Fibroblast of mammary gland (primary cell): ENCODE measurements at regions not wholly inside any gene's neighbourhood (a gene's known extent, or its start where the extent isn't known, plus 50 kb on each side); places are given as distances from the start of the nearest gene placed in this dataset.
A peak's percentile ranks its signal among the peaks of the same experiment; 100 is the strongest.

Experiments
- DNase-seq: peaks from one replicate; pipeline ENCODE4 v3.0.0-alpha.2; 2010; ENCODE audit warnings: low read depth
- H3K4me3 ChIP-seq: 2 replicates; pipeline ENCODE4 v1.5.1; 2011; ENCODE audit warnings: low read depth, mild to moderate bottlenecking, low read length, moderate library complexity; ENCODE audit not compliant: control insufficient read depth
- TF ChIP-seq, protein P1 (sequence below): conservative IDR thresholded peaks from 2 replicates; pipeline ENCODE4 v1.5.1; 2011; ENCODE audit warnings: low read depth, low read length, inconsistent platforms; ENCODE audit not compliant: control insufficient read depth, insufficient read depth

DNA sequence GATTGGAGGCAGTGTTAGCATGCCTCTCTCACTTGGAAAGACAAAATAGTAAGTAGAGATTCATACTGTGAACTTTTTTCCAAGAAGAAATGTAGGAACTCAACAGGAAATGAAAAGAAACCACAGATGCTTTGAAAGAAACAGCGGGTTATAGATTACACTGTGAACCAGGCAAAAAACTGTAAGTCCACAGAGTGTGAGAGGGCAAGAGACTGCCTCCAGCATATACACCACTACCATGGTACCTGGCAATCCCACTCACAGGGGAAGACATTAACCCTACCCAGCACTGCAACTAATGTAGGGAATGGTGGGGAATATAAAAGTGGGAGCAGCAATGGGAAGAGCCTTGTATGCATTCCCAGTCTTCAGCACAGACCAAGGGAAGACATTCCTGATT is 150.6 kb upstream of the GALNT5 start:
- TF ChIP-seq, protein P1, sequence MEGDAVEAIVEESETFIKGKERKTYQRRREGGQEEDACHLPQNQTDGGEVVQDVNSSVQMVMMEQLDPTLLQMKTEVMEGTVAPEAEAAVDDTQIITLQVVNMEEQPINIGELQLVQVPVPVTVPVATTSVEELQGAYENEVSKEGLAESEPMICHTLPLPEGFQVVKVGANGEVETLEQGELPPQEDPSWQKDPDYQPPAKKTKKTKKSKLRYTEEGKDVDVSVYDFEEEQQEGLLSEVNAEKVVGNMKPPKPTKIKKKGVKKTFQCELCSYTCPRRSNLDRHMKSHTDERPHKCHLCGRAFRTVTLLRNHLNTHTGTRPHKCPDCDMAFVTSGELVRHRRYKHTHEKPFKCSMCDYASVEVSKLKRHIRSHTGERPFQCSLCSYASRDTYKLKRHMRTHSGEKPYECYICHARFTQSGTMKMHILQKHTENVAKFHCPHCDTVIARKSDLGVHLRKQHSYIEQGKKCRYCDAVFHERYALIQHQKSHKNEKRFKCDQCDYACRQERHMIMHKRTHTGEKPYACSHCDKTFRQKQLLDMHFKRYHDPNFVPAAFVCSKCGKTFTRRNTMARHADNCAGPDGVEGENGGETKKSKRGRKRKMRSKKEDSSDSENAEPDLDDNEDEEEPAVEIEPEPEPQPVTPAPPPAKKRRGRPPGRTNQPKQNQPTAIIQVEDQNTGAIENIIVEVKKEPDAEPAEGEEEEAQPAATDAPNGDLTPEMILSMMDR = no peak
- no peak overlapping the region for H3K4me3 ChIP-seq
- DNase-seq = no peak

GRCh38 chr2:157107460-157107859 is 150.0 kb upstream of the GALNT5 start:
- no peak overlapping the region for H3K4me3 ChIP-seq
- TF ChIP-seq, protein P1 = no peak
- no peak for DNase-seq

GRCh38 chr2:157107877-157108276 is 149.6 kb upstream of the GALNT5 start:
- peak; percentile 59 for DNase-seq
- TF ChIP-seq, protein P1 = no peak
- no peak overlapping the region for H3K4me3 ChIP-seq

GRCh38 chr2:157122776-157123175 is 134.7 kb upstream of the GALNT5 start:
- no peak for DNase-seq
- TF ChIP-seq, protein P1 = no peak
- H3K4me3 ChIP-seq = no peak overlapping the region

- TF ChIP-seq, protein P1 = no peak
- peak; percentile 21 for DNase-seq
- no peak overlapping the region for H3K4me3 ChIP-seq
Measured at GRCh38 chr2:157124731-157125130, 132.8 kb upstream of the GALNT5 start.

DNA sequence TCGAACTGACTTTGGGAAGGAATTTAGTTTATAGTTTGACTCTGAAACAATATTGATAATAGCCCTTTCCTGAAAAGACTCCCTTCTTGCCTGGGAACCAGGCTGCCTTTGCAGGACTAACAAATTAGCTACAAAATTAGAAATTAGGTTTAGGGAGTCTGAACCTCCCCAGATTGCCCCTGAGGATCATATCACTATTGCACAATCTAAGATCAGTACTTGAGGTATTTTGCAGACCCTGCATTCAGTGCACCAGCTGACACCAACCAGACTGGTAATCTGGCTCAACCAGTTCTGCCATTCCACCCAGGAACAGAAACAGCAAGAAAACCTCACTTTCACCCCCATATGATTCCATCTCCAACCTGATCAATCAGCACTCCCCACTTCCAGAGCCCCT is 131.8 kb upstream of the GALNT5 start:
- no peak overlapping the region for H3K4me3 ChIP-seq
- TF ChIP-seq, protein P1 = no peak
- DNase-seq = no peak
